ENCODE measurements at regions not wholly inside any gene's neighbourhood (a gene's known extent, or its start where the extent isn't known, plus 50 kb on each side); places are given as distances from the start of the nearest gene placed in this dataset.

DNA sequence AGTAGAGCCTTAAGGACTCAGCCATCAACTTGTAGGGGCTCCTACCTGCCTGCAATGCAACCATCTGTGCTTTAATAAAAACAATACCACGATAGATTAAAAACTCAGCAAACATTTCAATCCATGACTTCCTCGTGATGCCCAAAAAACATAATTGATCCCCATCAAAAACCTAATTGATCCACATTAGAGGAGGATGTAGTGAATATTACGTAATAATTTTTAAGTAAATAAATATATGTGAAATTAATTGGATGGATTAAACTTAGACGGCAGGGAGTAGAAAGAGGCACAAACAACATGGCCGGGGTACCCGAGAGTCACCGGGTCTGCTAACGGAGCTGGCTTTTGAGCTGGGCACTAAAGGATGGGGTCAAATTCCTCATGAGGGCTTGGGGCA, 87.3 kb downstream of the ARL4C start:
- Histone ChIP-seq H3K56ac (ENCODE audit: insufficient read length, low read depth, low read length) (no peak overlapping the region), H3K9me3 (ENCODE audit: control insufficient read depth, low read depth, low read length) (no peaks in the 10 kb centered on the region), H3T11ph (ENCODE audit: low read length) (no peak overlapping the region), H3K4me1 (ENCODE audit: insufficient read depth, low read length) (0 out of 2 replicates have a peak, but pooled peaks cover 2% of the 10 kb centered on the region), H3K23ac (ENCODE audit: insufficient read length, low read depth, low read length) (no peak overlapping the region), H2AK5ac (ENCODE audit: insufficient read length, low read length) (no peak overlapping the region), H4K91ac (ENCODE audit: insufficient read length, low read depth, low read length) (no peak overlapping the region), H2BK20ac (ENCODE audit: low read depth, low read length, poor library complexity, severe bottlenecking) (no peak overlapping the region), H3K18ac (ENCODE audit: insufficient read length, low read depth, low read length) (no peak overlapping the region), H3K4me2 (ENCODE audit: insufficient read depth, insufficient read length, low read length) (no peak overlapping the region), H2BK15ac (ENCODE audit: low read depth, low read length) (no peak overlapping the region), H4K8ac (replicated peaks; ENCODE audit: insufficient read length, low read depth, low read length) (no peak overlapping the region), H2BK120ac (ENCODE audit: low read depth, low read length, poor library complexity, severe bottlenecking) (no peak overlapping the region), H2BK5ac (ENCODE audit: insufficient read length, low read length) (no peak overlapping the region), H3K23me2 (ENCODE audit: insufficient read length, low read depth, low read length, poor library complexity, severe bottlenecking) (no peaks in the 10 kb centered on the region), H2AFZ (ENCODE audit: low read length) (no peak overlapping the region), H3K79me1 (ENCODE audit: insufficient read depth, low read depth, low read length, poor library complexity, severe bottlenecking) (no peaks in the 10 kb centered on the region), H3K79me2 (ENCODE audit: insufficient read depth, low read length) (no peaks in the 10 kb centered on the region), H2BK12ac (ENCODE audit: insufficient read length, low read depth, low read length) (peak overlapping the region; percentile 21), H4K5ac (ENCODE audit: insufficient read length, low read depth, low read length) (no peak overlapping the region), H4K20me1 (ENCODE audit: control insufficient read depth, insufficient read depth, insufficient read length) (no peaks in the 10 kb centered on the region), H3K27me3 (ENCODE audit: insufficient read depth, low read length) (no peaks in the 10 kb centered on the region), H3K4ac (ENCODE audit: low read depth, low read length) (no peak overlapping the region), H3K9ac (ENCODE audit: extremely low read depth, insufficient read length, low read length) (no peak overlapping the region), H3K27ac (ENCODE audit: insufficient read length, low read depth, low read length) (no peak overlapping the region), H3K14ac (ENCODE audit: insufficient read depth, low read length) (no peak overlapping the region)
- H3K9me3 Mint-ChIP-seq: no peaks in the 10 kb centered on the region; a peak in 1 of 5 replicates
- no peaks in the 10 kb centered on the region for H3K36me3 Mint-ChIP-seq (ENCODE audit: insufficient read depth in 1 of 3, low read depth in 3 of 3)
- H3K27me3 Mint-ChIP-seq (ENCODE audit: low read depth): peaks cover 9% of the 10 kb centered on the region; the same call in 1 of the 2 replicates
- 100% methylated on average over 2 of the region's 8 CpGs for WGBS (ENCODE audit: extremely low coverage, insufficient read length, low lambda C conversion rate)
- TF ChIP-seq, protein P1, sequence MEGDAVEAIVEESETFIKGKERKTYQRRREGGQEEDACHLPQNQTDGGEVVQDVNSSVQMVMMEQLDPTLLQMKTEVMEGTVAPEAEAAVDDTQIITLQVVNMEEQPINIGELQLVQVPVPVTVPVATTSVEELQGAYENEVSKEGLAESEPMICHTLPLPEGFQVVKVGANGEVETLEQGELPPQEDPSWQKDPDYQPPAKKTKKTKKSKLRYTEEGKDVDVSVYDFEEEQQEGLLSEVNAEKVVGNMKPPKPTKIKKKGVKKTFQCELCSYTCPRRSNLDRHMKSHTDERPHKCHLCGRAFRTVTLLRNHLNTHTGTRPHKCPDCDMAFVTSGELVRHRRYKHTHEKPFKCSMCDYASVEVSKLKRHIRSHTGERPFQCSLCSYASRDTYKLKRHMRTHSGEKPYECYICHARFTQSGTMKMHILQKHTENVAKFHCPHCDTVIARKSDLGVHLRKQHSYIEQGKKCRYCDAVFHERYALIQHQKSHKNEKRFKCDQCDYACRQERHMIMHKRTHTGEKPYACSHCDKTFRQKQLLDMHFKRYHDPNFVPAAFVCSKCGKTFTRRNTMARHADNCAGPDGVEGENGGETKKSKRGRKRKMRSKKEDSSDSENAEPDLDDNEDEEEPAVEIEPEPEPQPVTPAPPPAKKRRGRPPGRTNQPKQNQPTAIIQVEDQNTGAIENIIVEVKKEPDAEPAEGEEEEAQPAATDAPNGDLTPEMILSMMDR (conservative IDR thresholded peaks at IDR 0.05): no peak
- H3K4me1 Mint-ChIP-seq: peaks cover 13 to 20% of the 10 kb centered on the region in 2 experiments
- no peak for DNase-seq
- no peak overlapping the region; a peak in 1 of 7 replicates for H3K27ac Mint-ChIP-seq
- H3K4me3 Mint-ChIP-seq: no peak overlapping the region

Measured in H9 (cell line).